ENCODE measurements at regions not wholly inside any gene's neighbourhood (a gene's known extent, or its start where the extent isn't known, plus 50 kb on each side); places are given as distances from the start of the nearest gene placed in this dataset.

DNA sequence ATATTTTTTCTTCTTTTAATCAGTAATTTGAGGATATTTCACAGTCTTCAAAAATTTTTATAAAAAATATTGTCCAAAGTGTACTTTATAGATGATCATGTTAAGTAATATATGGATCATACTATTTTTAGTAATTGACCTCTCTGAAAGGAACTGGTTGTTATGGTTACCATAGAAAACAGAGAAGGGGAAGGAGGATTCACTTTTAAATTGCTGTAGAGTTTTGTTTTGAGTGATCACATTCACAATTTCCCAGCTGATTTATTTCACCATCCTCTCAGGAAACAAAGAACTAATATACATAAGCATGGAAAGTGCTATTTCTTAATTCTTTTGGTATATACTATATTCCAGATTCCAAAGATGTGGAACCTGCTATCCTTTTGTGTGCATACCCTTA lies 56.5 kb upstream of the NREP start:
- ChIA-PET CTCF (interaction anchor here (0.6 kb wide), 1 partner anchor 303 kb away, joined by 3 read pairs; no protein-coding TSS in a partner anchor), POLR2A (ENCODE audit: low non-redundant PET) (no interaction called here)
- no peak for DNase-seq (ENCODE audit: low spot score)
- no peaks in the 10 kb centered on the region for H3K9me3 ChIP-seq (ENCODE audit: low read depth, low read length, poor library complexity, severe bottlenecking)
- H3K27me3 ChIP-seq (replicated peaks; ENCODE audit: insufficient read depth, low read depth, low read length, poor library complexity), result no peaks in the 10 kb centered on the region
- TF ChIP-seq, protein P1, sequence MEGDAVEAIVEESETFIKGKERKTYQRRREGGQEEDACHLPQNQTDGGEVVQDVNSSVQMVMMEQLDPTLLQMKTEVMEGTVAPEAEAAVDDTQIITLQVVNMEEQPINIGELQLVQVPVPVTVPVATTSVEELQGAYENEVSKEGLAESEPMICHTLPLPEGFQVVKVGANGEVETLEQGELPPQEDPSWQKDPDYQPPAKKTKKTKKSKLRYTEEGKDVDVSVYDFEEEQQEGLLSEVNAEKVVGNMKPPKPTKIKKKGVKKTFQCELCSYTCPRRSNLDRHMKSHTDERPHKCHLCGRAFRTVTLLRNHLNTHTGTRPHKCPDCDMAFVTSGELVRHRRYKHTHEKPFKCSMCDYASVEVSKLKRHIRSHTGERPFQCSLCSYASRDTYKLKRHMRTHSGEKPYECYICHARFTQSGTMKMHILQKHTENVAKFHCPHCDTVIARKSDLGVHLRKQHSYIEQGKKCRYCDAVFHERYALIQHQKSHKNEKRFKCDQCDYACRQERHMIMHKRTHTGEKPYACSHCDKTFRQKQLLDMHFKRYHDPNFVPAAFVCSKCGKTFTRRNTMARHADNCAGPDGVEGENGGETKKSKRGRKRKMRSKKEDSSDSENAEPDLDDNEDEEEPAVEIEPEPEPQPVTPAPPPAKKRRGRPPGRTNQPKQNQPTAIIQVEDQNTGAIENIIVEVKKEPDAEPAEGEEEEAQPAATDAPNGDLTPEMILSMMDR (conservative IDR thresholded peaks at IDR 0.05; ENCODE audit: low read depth, low read length), result no peak
- TF ChIP-seq EZH2 (IDR thresholded peaks at IDR 0.05; ENCODE audit: borderline replicate concordance, low read depth, low read length, poor library complexity, severe bottlenecking), result no peak
- H3K4me3 ChIP-seq (ENCODE audit: low read depth, low read length, poor library complexity, severe bottlenecking), result no peak overlapping the region
- no TSS peak for BruUV-seq (replicated peaks)
- intact Hi-C loops (cut with micrococcal nuclease; ENCODE audit: unreplicated experiment), result no loop called here
- no peaks in the 10 kb centered on the region for H3K4me1 ChIP-seq (ENCODE audit: insufficient read depth, low read length, poor library complexity, severe bottlenecking)
- H3K27ac ChIP-seq (ENCODE audit: low read depth, low read length, poor library complexity, severe bottlenecking), result no peak overlapping the region
- no peaks in the 10 kb centered on the region for H3K36me3 ChIP-seq (ENCODE audit: insufficient read depth, low read length, poor library complexity, severe bottlenecking)

DNA sequence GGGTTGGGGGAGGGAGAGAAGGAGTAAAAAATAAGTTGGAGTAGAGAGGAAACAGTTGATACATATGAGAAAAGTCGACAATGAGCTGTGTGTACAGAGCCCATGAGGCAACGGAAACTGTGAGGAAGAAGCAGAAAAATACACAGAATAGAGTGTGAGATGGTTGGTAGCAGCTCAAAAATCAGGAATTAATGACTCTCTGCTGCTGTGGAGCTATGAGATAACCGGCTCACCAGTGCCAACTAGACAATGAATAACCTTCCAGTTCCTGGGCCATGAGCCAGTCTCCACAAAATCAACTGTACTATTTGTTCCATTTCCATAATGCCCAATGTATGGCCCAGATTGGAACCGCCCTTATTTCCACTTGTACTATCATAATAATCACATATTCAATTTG lies 53.1 kb upstream of the NREP start:
- TF ChIP-seq, protein P1 (conservative IDR thresholded peaks at IDR 0.05; ENCODE audit: low read depth, low read length), result no peak
- TF ChIP-seq EZH2 (IDR thresholded peaks at IDR 0.05; ENCODE audit: borderline replicate concordance, low read depth, low read length, poor library complexity, severe bottlenecking), result no peak
- no peak for DNase-seq (ENCODE audit: low spot score)
- CTCF ChIA-PET, result no interaction called here
- BruUV-seq (replicated peaks), result no TSS peak
- intact Hi-C loops (cut with micrococcal nuclease; ENCODE audit: unreplicated experiment), result no loop called here
- no peaks in the 10 kb centered on the region for H3K9me3 ChIP-seq (ENCODE audit: low read depth, low read length, poor library complexity, severe bottlenecking)
- no peaks in the 10 kb centered on the region for H3K36me3 ChIP-seq (ENCODE audit: insufficient read depth, low read length, poor library complexity, severe bottlenecking)
- POLR2A ChIA-PET (ENCODE audit: low non-redundant PET), result no interaction called here
- H3K4me1 ChIP-seq (ENCODE audit: insufficient read depth, low read length, poor library complexity, severe bottlenecking), result no peaks in the 10 kb centered on the region
- H3K4me3 ChIP-seq (ENCODE audit: low read depth, low read length, poor library complexity, severe bottlenecking), result no peak overlapping the region
- H3K27ac ChIP-seq (ENCODE audit: low read depth, low read length, poor library complexity, severe bottlenecking), result no peak overlapping the region
- no peaks in the 10 kb centered on the region for H3K27me3 ChIP-seq (replicated peaks; ENCODE audit: insufficient read depth, low read depth, low read length, poor library complexity)

Data from A673 (cell line).